ENCODE measurements at regions not wholly inside any gene's neighbourhood (a gene's known extent, or its start where the extent isn't known, plus 50 kb on each side); places are given as distances from the start of the nearest gene placed in this dataset.

DNA sequence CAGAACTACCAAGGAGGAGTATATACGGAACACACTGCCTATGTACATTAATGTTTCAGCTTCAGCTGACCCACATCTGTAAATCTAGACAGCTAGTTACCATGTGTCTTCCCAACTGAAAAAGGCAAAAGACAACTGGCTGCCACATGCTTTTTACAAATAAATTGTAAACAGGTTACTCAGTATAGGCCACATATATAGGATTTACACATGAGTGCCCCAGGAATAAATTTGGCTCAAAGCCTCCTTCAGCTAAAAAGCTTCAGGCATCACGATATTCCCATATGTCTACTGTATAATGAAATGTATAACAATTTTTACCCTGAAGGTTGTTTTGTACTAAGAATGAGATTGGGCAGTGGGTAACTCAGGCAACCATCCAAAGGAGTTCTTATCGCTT, 175.9 kb upstream of the BMP4 start:
- DNase-seq: no peak

DNA sequence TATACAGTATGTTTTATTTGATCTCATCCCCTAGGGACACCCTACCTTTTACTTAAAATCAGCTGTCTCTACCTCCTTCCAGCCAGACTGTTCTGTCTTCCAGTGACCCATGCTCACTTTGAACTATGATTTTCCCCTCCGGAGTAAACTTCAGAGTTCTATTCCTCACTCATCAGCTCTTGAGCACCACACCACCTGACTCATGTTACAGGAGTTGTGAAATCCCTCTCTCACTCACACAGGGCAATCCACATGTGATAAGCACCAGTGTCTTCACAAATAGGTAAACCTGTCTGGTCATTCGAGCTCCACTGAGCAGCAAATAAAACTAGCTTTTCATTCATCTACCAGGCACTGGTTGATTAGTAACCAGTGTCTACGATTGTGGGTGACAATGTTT, 177.3 kb upstream of the BMP4 start:
- no peak for DNase-seq

DNA sequence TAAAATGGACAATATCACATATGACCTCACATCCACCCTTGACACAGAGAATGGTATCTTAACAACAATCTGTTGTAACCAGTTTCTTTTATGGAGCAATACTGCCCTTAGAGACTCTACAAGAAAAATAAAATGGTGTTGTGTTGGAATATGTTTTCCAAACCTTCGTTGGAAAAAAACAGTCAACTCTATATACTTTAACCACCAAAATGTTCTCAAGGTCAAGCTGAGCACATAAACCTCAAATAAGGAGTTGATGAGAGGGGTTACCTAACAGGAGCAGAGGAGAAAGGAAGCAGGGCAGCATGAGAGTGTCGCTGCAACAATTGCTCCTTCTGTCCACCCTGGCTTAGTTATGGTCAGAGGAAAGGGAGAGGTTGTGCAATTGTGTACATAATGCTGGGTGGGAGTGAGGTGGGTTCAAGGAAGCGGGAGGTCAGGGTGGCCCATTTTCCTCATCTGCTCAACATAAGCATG, 179.2 kb upstream of the BMP4 start:
- DNase-seq: no peak

DNA sequence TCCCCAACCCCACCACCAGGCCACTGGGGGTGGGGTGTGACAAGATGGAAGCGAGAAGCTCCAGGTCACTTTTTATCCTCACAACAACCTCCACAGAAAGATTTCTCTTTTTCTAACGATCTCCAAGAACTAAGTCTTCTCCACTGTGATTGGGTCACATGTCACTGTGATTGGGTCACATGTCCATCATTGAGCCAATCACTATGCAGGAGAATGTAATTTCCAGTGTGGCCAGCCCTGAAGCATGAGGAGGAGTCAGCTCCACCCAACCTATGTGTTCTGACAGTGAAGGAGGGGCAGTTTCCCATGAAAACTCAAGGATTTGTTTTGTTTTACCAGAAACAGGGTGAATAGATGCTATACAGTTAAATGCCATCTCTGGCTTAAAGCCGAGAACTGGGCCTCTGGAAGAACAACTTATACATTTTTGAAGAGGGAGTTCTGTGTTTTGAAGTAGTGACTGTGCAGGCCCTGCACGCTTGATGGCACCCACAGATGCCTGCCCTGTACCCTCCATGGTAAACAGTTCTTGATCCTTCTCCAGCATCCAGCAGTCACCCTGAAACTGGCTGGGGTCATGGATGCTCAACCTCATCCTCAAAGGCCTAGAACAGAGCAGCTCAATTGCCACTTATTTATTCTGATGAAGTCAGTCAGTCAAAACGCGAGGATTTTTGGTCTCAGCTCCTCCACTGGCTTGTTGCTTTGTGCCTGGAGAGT, 180.4 kb upstream of the BMP4 start:
- no peak for DNase-seq

DNA sequence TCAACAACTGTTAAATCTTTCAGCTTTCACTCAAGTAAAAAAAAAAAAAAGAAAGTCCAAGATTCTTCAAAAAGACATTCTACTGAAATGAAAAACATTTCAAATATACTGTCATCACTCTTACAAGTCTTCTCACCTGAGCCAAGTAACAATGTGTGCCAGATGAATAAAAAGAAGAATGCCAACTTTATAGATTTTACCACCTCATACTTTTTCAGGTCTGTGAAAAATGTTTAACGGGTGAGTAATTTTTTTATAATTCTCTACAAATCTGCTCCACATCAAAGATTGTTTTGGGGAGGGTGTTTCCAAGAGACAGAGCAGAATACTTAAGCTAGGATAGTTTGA, 181.0 kb upstream of the BMP4 start:
- DNase-seq: no peak

DNA sequence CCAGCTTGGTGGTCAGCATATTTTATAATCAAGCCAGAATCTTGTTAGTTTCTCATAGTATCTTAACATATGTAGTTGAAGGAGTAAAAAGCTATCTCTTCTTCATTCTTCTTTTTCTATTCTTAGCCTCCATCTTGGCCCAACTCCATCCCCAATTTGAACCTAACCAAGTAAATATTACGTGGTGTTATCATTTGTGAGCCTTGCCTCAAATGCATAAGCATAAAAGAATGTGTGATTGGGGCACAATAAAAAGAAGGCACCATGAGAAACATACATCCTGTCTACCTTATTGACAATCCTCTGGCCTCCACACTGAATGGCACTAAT, 181.4 kb upstream of the BMP4 start:
- no peak for DNase-seq

DNA sequence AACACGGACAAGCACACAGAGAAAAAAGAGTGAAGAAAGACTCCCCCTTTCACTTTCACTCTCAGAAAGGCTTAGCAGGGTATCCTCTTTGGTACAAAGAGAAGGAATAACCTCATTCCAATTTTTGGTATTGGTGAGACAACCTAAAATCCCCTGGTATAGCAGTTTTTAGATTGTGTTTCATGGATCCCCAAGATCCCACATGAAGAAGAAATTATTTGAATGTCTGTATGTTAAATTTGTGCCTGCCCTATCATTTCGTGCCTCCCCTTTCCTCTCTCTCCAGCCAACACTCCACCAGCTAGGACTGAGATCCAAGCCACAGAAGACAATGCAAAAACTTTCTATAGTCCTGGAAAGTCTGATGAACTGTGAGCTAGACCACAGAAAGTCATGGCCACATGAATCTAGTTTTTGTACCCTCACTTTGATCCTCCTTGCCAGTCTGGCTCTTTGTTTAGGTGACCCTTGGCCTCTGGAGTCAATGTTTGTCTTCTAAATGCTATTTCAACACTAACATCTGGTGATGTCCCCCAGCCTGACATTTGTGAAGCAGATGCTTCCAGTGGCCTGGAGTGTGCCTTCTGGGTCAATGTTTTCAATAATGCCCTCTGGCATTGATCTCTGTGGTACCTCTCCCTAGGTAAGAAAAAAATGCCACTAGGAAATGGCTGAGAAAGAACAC, 181.9 kb upstream of the BMP4 start:
- DNase-seq: no peak

DNA sequence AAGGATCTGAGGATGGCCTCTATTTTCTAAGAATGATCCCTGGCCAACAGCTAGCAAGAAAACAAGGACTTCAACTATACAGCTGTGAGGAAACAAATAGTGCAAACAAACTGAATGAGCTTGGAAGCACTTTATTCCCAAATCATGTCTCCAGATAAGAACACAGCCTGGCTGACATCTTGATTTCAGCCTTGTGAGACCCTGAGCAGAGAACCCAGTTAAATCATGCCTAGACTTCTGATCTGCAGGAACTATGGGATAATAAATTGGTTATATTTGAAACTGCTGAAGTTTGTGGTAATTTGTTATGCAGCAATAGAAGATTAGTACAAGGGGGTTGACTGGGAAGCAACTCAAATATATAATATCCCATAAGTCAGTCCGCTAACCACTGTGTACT, 183.9 kb upstream of the BMP4 start:
- no peak for DNase-seq

DNA sequence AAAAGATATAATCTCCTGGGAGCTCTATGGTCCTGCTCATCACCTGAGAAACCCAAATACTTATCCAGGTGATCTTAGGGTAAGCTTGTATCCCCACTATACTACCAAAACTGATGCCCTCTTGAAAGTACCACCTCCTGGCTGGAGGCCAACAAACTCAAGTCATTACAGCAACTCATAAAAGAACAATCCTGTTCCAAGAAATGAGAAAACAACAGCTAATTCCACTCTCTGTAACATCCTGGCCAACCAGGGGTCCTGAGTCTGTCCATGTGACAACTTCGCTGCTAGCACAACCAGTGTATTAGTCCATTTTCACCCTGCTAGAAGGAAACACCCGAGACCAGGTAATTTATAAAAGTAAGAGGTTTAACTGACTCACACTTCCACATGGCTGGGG, 190.0 kb upstream of the BMP4 start:
- DNase-seq: no peak

DNA sequence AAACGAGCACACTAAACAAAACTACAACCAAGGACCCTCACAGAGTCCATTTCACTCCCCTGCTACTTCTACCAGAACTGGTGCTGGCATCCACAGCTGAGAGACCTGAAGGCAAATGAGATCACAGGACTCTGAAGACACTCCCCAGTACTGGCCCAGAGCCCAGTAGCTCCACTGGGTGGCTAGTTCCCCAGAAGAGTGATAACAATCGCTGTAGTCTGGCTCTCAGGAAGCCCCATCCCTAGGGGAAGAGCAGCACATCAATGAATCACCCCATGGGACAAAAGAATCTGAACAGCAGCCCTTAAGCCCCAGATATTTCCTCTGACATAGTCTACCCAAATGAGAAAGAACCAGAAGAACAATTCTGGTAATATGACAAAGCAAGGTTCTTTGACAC, 190.7 kb upstream of the BMP4 start:
- no peak for DNase-seq

DNA sequence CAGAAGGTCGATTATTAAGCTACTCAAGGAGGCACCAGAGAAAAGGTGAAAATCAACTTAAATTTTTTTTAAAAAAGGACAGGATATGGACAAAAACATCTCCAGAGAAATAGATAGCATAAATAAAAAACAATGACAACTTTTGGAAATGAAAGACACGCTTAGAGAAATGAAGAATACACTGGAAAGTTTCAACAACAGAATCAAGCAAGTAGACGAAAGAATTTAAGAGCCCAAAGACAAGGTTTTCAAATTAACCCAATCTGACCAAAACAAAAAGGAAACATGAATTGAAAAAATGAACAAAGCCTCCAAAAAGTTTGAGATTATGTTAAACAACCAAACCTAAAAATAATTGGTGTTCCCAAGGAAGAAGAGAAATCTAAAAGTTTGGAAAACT, 191.1 kb upstream of the BMP4 start:
- no peak for DNase-seq

DNA sequence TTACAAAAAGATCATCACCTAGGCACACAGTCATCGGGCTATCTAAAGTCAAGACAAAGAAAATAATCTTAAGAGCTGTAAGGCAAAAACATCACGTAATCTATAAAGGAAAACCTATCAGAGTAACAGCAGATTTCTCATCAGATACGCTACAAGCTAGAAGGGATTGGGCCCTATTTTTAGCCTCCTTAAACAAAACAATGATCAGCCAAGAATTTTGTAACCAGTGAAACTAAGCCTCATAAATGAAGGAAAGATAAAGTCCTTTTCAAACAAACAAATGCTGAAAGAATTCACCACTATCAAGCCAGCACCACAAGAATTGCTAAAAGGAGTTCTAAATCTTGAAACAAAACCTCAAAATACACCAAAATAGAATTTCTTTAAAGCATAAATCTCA, 191.6 kb upstream of the BMP4 start:
- no peak for DNase-seq

DNA sequence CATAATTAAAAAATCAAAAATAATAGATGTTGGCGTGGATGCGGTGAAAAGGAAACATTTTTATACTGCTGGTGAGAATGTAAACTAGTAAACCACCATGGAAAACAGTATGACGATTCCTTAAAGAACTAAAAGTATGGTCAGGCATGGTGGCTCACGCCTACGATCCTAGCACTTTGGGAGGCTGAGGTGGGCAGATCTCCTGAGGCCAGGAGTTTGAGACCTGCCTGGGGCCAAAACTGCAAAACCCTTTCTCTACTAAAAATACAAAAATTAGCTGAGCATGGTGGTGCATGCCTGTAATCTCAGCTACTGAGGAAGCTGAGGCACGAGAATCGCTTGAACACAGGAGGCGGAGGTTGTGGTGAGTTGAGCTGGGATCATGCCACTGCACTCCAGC, 195.7 kb upstream of the BMP4 start:
- no peak for DNase-seq

DNA sequence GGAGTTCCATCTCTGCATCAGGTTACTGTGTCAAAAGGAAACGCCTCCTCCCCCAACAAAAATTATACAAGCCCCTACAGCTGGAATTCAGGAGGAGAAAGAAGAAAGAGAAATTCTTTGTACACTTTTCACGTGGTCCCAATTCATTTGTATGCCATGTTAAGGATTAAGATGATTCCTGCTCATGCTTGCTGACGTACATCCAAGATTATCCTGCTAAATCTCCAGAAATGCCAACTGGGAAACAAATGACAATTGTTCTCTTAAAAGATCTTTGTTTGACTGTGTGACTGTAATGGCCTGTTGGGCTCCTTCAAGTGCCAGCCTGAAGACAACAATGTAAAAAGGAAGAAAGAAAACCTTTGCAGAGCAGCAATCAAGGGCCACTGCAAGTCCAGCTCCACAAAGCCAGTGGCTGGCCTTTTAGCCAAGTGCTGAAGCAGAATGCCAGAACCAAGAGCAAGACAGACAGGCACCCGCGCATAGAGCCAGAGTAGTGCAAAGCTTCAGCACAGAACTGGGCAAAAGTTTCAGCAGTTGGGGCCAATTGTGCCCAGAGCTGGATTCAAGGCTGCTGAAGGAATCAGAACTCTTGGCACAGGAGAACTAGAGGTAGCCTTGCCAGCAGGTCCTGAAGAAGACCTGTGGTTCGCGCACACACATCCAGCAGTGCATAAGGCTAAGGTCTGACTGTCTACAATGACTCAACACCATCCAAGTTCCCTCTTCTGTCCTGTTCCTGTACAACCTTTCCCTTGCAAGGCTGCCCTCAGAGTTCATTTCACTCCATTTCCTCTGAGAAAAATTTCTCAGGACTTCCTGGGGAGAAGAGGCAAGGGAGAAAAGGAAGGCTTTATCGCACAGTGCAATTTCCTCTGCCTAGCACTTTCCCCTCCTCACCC, 209.7 kb upstream of the BMP4 start:
- no peak for DNase-seq

DNA sequence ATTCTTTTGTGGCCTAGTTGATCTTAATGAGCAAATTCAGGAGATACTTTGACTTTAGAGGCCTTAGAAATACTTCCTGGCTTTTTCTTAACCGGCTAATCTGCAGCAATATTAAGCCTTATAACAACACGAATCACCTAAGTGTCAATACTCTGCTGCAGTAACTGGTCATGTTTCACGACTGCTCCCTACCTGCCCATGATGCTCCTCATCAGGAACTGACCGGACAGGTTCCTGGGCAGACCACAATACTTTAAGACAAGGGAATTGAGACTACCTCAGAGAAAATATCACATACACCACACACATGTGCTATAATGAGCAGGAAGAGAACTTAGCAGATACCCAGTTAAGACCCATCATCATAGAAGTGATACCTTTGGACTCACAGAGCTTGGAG, 211.9 kb upstream of the BMP4 start:
- no peak for DNase-seq

DNA sequence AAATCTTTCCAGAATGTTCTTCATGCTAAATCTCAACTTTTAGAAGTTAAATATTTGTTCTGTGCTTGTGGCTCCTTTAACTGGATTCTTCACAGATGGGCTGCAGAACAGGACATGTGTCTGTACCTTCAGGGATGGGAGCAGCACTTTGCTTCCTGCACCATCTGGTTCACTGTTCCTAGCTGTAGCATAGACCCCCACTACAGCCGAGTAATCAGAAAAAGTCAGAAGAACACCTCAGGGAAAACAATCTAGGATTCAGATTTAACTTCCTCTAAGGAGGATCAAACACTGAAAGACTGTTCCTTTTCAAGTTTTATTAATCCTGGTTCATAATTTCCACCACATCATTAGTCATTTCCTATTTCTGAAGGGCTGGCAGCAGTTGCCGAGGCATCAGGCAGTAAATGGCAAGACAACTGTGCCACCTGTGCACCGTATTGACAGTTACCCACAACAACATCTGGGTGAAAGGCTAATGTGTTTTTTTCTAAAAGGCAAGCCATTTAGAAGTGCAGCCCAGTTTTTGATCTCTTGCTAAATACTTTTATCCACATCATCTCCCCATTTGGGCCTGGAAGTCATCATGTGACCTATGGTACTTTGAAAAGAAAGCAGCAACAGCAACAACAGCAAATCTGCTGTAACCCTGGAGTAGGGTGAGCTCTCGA, 212.8 kb upstream of the BMP4 start:
- DNase-seq: no peak

DNA sequence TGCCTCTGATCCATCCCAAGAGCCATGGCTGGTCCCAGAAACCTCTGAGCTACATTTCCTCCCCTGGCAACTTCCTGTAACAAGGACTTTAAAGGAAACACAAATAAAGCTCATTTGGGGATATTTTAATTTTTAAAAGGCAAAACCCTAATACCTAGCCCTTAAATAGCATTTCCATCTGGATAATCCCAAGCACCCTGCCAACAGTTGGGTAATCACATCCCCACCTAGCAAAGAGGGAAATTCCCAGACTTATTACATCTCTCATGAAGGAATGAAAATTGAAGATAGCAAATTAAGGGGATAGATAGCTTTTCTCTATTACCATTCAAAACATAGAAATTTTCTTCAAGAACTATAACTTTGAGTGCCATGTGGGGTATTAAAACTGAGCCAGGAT, 213.7 kb upstream of the BMP4 start:
- DNase-seq: no peak

DNA sequence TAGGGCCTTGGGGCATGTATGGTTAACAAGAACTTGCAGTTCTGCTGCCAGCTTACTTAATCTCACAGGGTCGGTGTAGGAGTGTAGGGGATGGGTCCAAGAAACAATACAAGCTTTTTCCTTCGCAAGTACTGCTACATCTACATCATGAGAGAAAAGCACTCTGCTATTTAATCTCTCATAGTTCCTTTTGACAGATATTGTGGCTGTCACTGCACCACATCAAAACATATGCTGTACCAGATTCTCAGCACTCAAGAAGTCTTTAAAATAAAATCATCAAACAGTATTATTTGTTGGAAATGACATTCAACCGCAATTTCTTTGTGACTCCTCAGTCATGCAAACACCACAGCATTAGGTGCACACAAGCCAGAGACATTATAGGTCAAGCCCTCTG, 215.5 kb upstream of the BMP4 start:
- no peak for DNase-seq

DNA sequence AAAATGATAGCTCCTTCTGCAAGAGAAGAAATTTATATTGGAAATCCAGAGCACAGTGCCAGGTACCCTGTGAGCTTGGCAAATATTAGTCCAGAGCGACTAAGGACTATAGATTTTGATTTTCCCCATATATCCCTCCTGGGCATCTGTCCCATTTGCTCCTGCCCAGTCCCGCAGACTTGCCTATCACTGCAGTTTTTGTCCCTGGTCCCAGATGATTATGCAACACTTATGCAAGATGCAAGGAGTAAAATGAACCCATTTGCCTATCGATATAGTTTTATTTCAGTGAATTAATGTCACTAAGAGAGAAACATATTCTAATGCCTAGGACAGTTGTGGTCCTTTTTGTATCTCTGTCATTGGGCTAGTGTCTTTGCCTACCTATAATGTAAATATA, 215.9 kb upstream of the BMP4 start:
- no peak for DNase-seq

DNA sequence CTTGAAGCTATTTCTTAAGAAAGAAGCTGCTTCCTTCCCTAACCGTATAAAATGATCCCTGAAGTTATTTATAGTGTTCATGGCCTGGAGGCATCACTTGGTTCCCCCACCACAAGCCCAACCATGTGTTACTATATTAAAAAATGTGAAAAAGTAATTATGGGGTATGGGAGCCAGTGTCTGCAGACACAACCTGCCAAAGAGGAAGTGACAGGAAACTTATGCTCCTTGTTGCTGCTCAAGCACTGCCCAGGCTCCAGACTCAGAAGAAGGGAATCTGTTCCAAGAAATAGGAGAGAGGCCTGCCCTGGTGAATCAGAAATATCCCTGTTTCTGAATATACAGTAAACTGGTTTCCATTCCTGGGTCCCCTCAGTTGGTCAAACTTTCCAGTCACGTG, 217.2 kb upstream of the BMP4 start:
- no peak for DNase-seq

DNA sequence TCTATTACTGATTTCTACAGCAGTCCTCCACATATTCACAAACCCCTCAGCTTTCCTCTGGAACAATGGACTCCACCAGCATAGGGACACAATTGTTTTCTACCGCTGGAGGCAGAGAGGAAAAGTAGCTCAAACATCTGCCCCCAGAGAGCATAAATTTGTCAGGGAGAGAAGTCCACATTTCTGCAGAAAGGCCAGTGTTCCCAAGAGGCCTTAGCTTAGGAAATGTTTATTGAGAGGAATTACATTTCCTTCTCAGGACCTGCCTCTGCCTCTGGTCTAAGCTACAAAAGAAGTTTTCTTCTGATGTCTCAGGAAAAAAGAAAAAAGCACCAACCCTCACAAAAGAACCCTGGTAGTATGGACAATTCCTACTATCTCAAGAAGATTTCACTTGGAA, 217.8 kb upstream of the BMP4 start:
- no peak for DNase-seq

DNA sequence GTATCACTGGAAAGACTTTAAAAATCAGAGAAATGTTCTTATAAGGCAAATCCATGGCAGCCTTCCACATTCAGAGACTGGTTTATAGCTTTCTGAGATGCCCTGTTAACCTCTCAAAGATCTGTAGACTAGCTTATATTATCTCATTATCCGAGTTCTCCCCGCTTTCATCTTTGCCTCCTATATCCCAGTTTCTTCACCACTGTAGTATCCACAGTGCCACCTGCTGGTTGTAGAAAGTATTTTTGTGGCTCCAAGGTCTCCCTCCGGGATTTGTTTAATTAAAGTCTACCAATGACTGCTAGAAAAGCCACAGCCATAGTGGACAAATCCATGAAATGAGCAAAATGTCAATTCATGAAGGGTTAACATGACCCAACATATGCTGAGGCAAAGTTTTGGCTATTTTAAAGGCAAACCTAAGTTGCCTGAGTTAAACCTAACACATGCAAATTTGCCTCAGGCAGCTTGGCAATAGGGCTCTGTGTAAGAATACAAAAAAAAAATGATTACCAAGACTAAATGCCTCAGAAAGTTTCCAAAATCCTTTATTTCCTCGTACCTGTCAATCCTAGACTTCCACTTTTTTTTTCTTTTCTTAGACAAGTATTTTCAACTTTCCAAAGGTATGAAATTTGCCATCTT, 218.8 kb upstream of the BMP4 start:
- DNase-seq: peak; percentile 33

DNA sequence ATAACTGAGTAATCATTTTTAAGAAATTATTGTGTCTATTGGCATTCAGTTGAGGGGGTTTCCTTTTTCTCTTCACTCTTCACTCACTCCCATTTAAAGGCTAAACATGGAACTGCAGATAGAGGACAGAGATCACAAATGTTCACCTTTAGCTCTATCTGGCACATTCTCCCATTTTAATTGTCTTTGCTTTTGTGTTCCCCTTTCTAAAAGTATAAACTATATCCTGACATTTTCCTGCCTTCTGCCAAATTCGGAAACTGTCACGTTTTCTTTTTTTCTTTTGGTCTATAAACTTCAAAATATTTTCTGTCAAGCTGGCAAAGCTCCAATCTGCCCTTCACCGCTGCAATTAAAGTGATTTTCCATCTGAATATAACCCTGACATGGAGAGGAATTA, 219.8 kb upstream of the CDKN3 start:
- DNase-seq: no peak
